HL-60/S4 (cell line): ENCODE measurements at regions not wholly inside any gene's neighbourhood (a gene's known extent, or its start where the extent isn't known, plus 50 kb on each side); places are given as distances from the start of the nearest gene placed in this dataset.

Experiments
- in situ Hi-C: fragments of 300-500 bp; cut with MboI; formaldehyde crosslinking; loops from 2 replicates; pipeline ENCODE4 v1.14.3; 2022; ENCODE audit warnings: low sequenced_read_pairs

- in situ Hi-C loops: no loop called here
These were observed 233.5 kb downstream of the OMA1 start for GRCh38 chr1:58312971-58313563.

- in situ Hi-C loops: no loop called here
These were observed 234.1 kb downstream of the OMA1 start for GRCh38 chr1:58312461-58312860.

GRCh38 chr1:58310881-58311280 lies 235.6 kb downstream of the OMA1 start:
- in situ Hi-C loops: no loop called here

- in situ Hi-C loops: no loop called here
These were observed 236.1 kb downstream of the OMA1 start for GRCh38 chr1:58310469-58310868.

- in situ Hi-C loops: no loop called here
These were observed 238.3 kb downstream of the OMA1 start for GRCh38 chr1:58308206-58308605.

- in situ Hi-C loops: no loop called here
These were observed 239.1 kb downstream of the OMA1 start for GRCh38 chr1:58307431-58307830.

GRCh38 chr1:58305622-58306021 lies 240.9 kb downstream of the OMA1 start:
- in situ Hi-C loops: no loop called here

GRCh38 chr1:58304346-58304975 lies 242.1 kb downstream of the OMA1 start:
- in situ Hi-C loops: no loop called here

- in situ Hi-C loops: no loop called here
These were observed 242.7 kb downstream of the OMA1 start for GRCh38 chr1:58303841-58304240.

GRCh38 chr1:58293388-58293787 lies 253.1 kb downstream of the OMA1 start:
- in situ Hi-C loops: no loop called here

- in situ Hi-C loops: no loop called here
These were observed 255.7 kb downstream of the OMA1 start for GRCh38 chr1:58290685-58291372.

- in situ Hi-C loops: no loop called here
These were observed 257.8 kb downstream of the OMA1 start for GRCh38 chr1:58288624-58289142.

- in situ Hi-C loops: no loop called here
These were observed 258.5 kb downstream of the OMA1 start for GRCh38 chr1:58287894-58288623.

GRCh38 chr1:58284225-58284510 lies 262.4 kb downstream of the OMA1 start:
- in situ Hi-C loops: no loop called here

GRCh38 chr1:58283388-58284224 lies 262.9 kb downstream of the OMA1 start:
- in situ Hi-C loops: no loop called here

- in situ Hi-C loops: no loop called here
These were observed 263.7 kb downstream of the OMA1 start for GRCh38 chr1:58282623-58283387.

GRCh38 chr1:58266242-58266641 lies 280.3 kb downstream of the OMA1 start:
- in situ Hi-C loops: no loop called here

- in situ Hi-C loops: no loop called here
These were observed 282.1 kb downstream of the OMA1 start for GRCh38 chr1:58264462-58264861.

GRCh38 chr1:58262702-58263101 lies 283.8 kb downstream of the OMA1 start:
- in situ Hi-C loops: no loop called here

GRCh38 chr1:58258082-58258481 lies 288.4 kb downstream of the OMA1 start:
- in situ Hi-C loops: no loop called here
